ENCODE measurements at regions not wholly inside any gene's neighbourhood (a gene's known extent, or its start where the extent isn't known, plus 50 kb on each side); places are given as distances from the start of the nearest gene placed in this dataset.

DNA sequence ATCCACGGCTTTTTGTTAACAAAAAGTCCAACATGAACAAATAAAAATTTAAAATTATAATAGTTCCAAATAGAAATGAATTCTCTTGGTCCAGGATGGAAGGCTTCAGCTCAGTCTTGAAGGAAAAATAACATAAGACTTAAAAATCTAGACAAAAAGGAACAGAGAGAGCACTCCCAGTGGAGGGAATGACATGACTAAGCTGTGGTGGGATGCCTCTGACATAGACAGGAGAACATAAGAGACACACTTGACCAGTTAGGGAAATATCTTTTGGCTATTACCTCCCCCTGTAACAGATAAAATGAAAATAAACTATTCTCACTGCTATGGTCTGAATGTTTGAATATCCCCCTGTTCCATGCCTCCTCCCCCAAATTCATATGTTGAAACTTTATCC lies 106.8 kb downstream of the BBS10 start:
- DNase-seq (ENCODE audit: low spot score in 2 of 2) = no peak
- no peaks in the 10 kb centered on the region for H3K9me3 ChIP-seq
- no peaks in the 10 kb centered on the region for H3K4me1 ChIP-seq
- no peaks in the 10 kb centered on the region for H3K36me3 ChIP-seq
- no peak overlapping the region for H3K4me3 ChIP-seq
- TF ChIP-seq, protein P1, sequence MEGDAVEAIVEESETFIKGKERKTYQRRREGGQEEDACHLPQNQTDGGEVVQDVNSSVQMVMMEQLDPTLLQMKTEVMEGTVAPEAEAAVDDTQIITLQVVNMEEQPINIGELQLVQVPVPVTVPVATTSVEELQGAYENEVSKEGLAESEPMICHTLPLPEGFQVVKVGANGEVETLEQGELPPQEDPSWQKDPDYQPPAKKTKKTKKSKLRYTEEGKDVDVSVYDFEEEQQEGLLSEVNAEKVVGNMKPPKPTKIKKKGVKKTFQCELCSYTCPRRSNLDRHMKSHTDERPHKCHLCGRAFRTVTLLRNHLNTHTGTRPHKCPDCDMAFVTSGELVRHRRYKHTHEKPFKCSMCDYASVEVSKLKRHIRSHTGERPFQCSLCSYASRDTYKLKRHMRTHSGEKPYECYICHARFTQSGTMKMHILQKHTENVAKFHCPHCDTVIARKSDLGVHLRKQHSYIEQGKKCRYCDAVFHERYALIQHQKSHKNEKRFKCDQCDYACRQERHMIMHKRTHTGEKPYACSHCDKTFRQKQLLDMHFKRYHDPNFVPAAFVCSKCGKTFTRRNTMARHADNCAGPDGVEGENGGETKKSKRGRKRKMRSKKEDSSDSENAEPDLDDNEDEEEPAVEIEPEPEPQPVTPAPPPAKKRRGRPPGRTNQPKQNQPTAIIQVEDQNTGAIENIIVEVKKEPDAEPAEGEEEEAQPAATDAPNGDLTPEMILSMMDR (IDR thresholded peaks at IDR 0.05) = no peak
- no peak overlapping the region for H3K27ac ChIP-seq
- intact Hi-C loops (cut with DNase I) = no loop called here
- H3K27me3 ChIP-seq = no peaks in the 10 kb centered on the region

GRCh38 chr12:76240281-76240680 lies 107.9 kb downstream of the BBS10 start:
- no peak for DNase-seq (ENCODE audit: low spot score in 2 of 2)
- H3K27me3 ChIP-seq = no peaks in the 10 kb centered on the region
- intact Hi-C loops (cut with DNase I) = no loop called here
- H3K4me1 ChIP-seq = no peaks in the 10 kb centered on the region
- no peak overlapping the region for H3K4me3 ChIP-seq
- no peak overlapping the region for H3K27ac ChIP-seq
- no peaks in the 10 kb centered on the region for H3K36me3 ChIP-seq
- TF ChIP-seq, protein P1 (IDR thresholded peaks at IDR 0.05) = no peak
- no peaks in the 10 kb centered on the region for H3K9me3 ChIP-seq

- Histone ChIP-seq H3K4me3 (no peak overlapping the region), H3K36me3 (no peaks in the 10 kb centered on the region), H3K4me1 (no peaks in the 10 kb centered on the region), H3K27me3 (no peaks in the 10 kb centered on the region), H3K27ac (no peak overlapping the region), H3K9me3 (no peaks in the 10 kb centered on the region)
- intact Hi-C loops (cut with DNase I) = no loop called here
- TF ChIP-seq, protein P1 (IDR thresholded peaks at IDR 0.05) = no peak
- DNase-seq (ENCODE audit: low spot score in 2 of 2) = no peak
Measured at GRCh38 chr12:76238688-76239087, 109.5 kb downstream of the BBS10 start.

GRCh38 chr12:76237086-76237701 lies 111.0 kb downstream of the BBS10 start:
- intact Hi-C loops (cut with DNase I) = no loop called here
- Histone ChIP-seq H3K9me3 (no peaks in the 10 kb centered on the region), H3K4me1 (no peaks in the 10 kb centered on the region), H3K27ac (no peak overlapping the region), H3K27me3 (no peaks in the 10 kb centered on the region), H3K4me3 (no peak overlapping the region), H3K36me3 (no peaks in the 10 kb centered on the region)
- DNase-seq (ENCODE audit: low spot score in 2 of 2) = no peak
- TF ChIP-seq, protein P1 (IDR thresholded peaks at IDR 0.05) = no peak

DNA sequence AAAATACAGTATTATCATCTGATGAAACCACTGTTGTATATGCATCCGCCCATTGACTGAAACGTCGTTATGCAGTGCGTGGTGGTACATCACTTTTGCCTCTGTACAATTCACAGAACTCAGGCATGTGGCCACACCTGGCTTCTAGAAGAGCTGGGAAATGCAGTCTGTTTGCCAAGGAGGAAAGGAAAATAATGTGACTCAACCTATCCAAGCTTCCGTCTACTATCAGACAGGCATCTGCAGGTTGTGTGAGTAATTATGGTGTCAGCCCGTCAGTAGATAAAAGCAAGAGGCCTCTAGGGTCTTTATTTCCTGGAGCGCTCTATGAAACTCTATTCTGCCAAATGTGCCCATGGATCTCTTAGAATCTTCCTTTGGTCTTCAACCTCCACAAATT lies 111.6 kb downstream of the BBS10 start:
- intact Hi-C loops (cut with DNase I) = no loop called here
- Histone ChIP-seq H3K4me1 (no peaks in the 10 kb centered on the region), H3K36me3 (no peaks in the 10 kb centered on the region), H3K4me3 (no peak overlapping the region), H3K27ac (no peak overlapping the region), H3K9me3 (no peaks in the 10 kb centered on the region), H3K27me3 (no peaks in the 10 kb centered on the region)
- TF ChIP-seq, protein P1 (IDR thresholded peaks at IDR 0.05) = no peak
- no peak for DNase-seq (ENCODE audit: low spot score in 2 of 2)

- Histone ChIP-seq H3K27me3 (no peaks in the 10 kb centered on the region), H3K4me1 (no peaks in the 10 kb centered on the region), H3K9me3 (no peaks in the 10 kb centered on the region), H3K36me3 (no peaks in the 10 kb centered on the region), H3K27ac (no peak overlapping the region), H3K4me3 (no peak overlapping the region)
- DNase-seq (ENCODE audit: low spot score in 2 of 2) = no peak
- intact Hi-C loops (cut with DNase I) = no loop called here
- TF ChIP-seq, protein P1 (IDR thresholded peaks at IDR 0.05) = no peak
Measured at GRCh38 chr12:76234741-76235140, 113.5 kb downstream of the BBS10 start.
